ENCODE measurements at regions not wholly inside any gene's neighbourhood (a gene's known extent, or its start where the extent isn't known, plus 50 kb on each side); places are given as distances from the start of the nearest gene placed in this dataset.

- no peaks in the 10 kb centered on the region for H4K20me1 ChIP-seq (ENCODE audit: low read depth, low read length)
- no peak overlapping the region for H3K4me2 ChIP-seq (ENCODE audit: low read depth, low read length, poor library complexity, severe bottlenecking)
- H3K9me3 ChIP-seq (ENCODE audit: insufficient read depth, low read length), result no peaks in the 10 kb centered on the region
- no peak overlapping the region for H3K4me3 ChIP-seq (ENCODE audit: insufficient read depth, low read length, poor library complexity, severe bottlenecking)
- H3K36me3 ChIP-seq (ENCODE audit: low read length), result no peaks in the 10 kb centered on the region
- no peaks in the 10 kb centered on the region for H3K27me3 ChIP-seq (ENCODE audit: low read length)
- TF ChIP-seq CTCF (IDR thresholded peaks at IDR 0.05; ENCODE audit: insufficient read depth, low read length, poor library complexity, severe bottlenecking) (no peak), EZH2phosphoT487 (conservative IDR thresholded peaks at IDR 0.05; ENCODE audit: low read length) (no peak)
- H3K79me2 ChIP-seq (ENCODE audit: insufficient read depth, low read length), result no peaks in the 10 kb centered on the region
- H2AFZ ChIP-seq (ENCODE audit: low read depth, low read length, severe bottlenecking), result no peak overlapping the region
- no peaks in the 10 kb centered on the region for H3K9me2 ChIP-seq (replicated peaks; ENCODE audit: insufficient read depth, low read length)
- no peak overlapping the region for H3K9ac ChIP-seq (ENCODE audit: low read length)
- H3K27ac ChIP-seq (ENCODE audit: low read depth, low read length), result no peak overlapping the region
- no peaks in the 10 kb centered on the region for H3F3A ChIP-seq (ENCODE audit: insufficient read depth)
Observed at GRCh38 chr18:43819873-43820272, 542.6 kb upstream of the SYT4 start.

- H4K20me1 ChIP-seq (ENCODE audit: low read depth, low read length), result no peaks in the 10 kb centered on the region
- H3K36me3 ChIP-seq (ENCODE audit: low read length), result no peaks in the 10 kb centered on the region
- no peaks in the 10 kb centered on the region for H3K9me2 ChIP-seq (replicated peaks; ENCODE audit: insufficient read depth, low read length)
- no peak overlapping the region for H3K27ac ChIP-seq (ENCODE audit: low read depth, low read length)
- no peak overlapping the region for H2AFZ ChIP-seq (ENCODE audit: low read depth, low read length, severe bottlenecking)
- no peak overlapping the region for H3K4me3 ChIP-seq (ENCODE audit: insufficient read depth, low read length, poor library complexity, severe bottlenecking)
- TF ChIP-seq EZH2phosphoT487 (conservative IDR thresholded peaks at IDR 0.05; ENCODE audit: low read length) (no peak), CTCF (IDR thresholded peaks at IDR 0.05; ENCODE audit: insufficient read depth, low read length, poor library complexity, severe bottlenecking) (no peak)
- H3K27me3 ChIP-seq (ENCODE audit: low read length), result no peaks in the 10 kb centered on the region
- no peaks in the 10 kb centered on the region for H3F3A ChIP-seq (ENCODE audit: insufficient read depth)
- H3K4me2 ChIP-seq (ENCODE audit: low read depth, low read length, poor library complexity, severe bottlenecking), result no peak overlapping the region
- no peak overlapping the region for H3K9ac ChIP-seq (ENCODE audit: low read length)
- H3K9me3 ChIP-seq (ENCODE audit: insufficient read depth, low read length), result no peaks in the 10 kb centered on the region
- H3K79me2 ChIP-seq (ENCODE audit: insufficient read depth, low read length), result no peaks in the 10 kb centered on the region
Observed at GRCh38 chr18:43825768-43826167, 548.5 kb upstream of the SYT4 start.

- Histone ChIP-seq H3K9ac (ENCODE audit: low read length) (no peak overlapping the region), H4K20me1 (ENCODE audit: low read depth, low read length) (no peaks in the 10 kb centered on the region), H3K9me2 (replicated peaks; ENCODE audit: insufficient read depth, low read length) (no peaks in the 10 kb centered on the region), H3K27me3 (ENCODE audit: low read length) (no peaks in the 10 kb centered on the region), H3K9me3 (ENCODE audit: insufficient read depth, low read length) (no peaks in the 10 kb centered on the region), H3K27ac (ENCODE audit: low read depth, low read length) (no peak overlapping the region), H3K4me2 (ENCODE audit: low read depth, low read length, poor library complexity, severe bottlenecking) (no peak overlapping the region), H3K36me3 (ENCODE audit: low read length) (no peaks in the 10 kb centered on the region), H3K4me3 (ENCODE audit: insufficient read depth, low read length, poor library complexity, severe bottlenecking) (no peak overlapping the region), H2AFZ (ENCODE audit: low read depth, low read length, severe bottlenecking) (no peak overlapping the region), H3K79me2 (ENCODE audit: insufficient read depth, low read length) (no peaks in the 10 kb centered on the region), H3F3A (ENCODE audit: insufficient read depth) (no peaks in the 10 kb centered on the region)
- TF ChIP-seq CTCF (IDR thresholded peaks at IDR 0.05; ENCODE audit: insufficient read depth, low read length, poor library complexity, severe bottlenecking) (no peak), EZH2phosphoT487 (conservative IDR thresholded peaks at IDR 0.05; ENCODE audit: low read length) (no peak)
Observed at GRCh38 chr18:43826215-43826614, 548.9 kb upstream of the SYT4 start.

GRCh38 chr18:43827311-43827710, 550.0 kb upstream of the SYT4 start:
- no peaks in the 10 kb centered on the region for H4K20me1 ChIP-seq (ENCODE audit: low read depth, low read length)
- no peak overlapping the region for H2AFZ ChIP-seq (ENCODE audit: low read depth, low read length, severe bottlenecking)
- H3K4me3 ChIP-seq (ENCODE audit: insufficient read depth, low read length, poor library complexity, severe bottlenecking), result no peak overlapping the region
- H3F3A ChIP-seq (ENCODE audit: insufficient read depth), result no peaks in the 10 kb centered on the region
- H3K79me2 ChIP-seq (ENCODE audit: insufficient read depth, low read length), result no peaks in the 10 kb centered on the region
- no peak overlapping the region for H3K9ac ChIP-seq (ENCODE audit: low read length)
- no peaks in the 10 kb centered on the region for H3K9me3 ChIP-seq (ENCODE audit: insufficient read depth, low read length)
- H3K27me3 ChIP-seq (ENCODE audit: low read length), result no peaks in the 10 kb centered on the region
- no peaks in the 10 kb centered on the region for H3K36me3 ChIP-seq (ENCODE audit: low read length)
- no peak for TF ChIP-seq EZH2phosphoT487 (conservative IDR thresholded peaks at IDR 0.05; ENCODE audit: low read length)
- TF ChIP-seq CTCF (IDR thresholded peaks at IDR 0.05; ENCODE audit: insufficient read depth, low read length, poor library complexity, severe bottlenecking), result no peak
- H3K9me2 ChIP-seq (replicated peaks; ENCODE audit: insufficient read depth, low read length), result no peaks in the 10 kb centered on the region
- H3K4me2 ChIP-seq (ENCODE audit: low read depth, low read length, poor library complexity, severe bottlenecking), result no peak overlapping the region
- H3K27ac ChIP-seq (ENCODE audit: low read depth, low read length), result no peak overlapping the region

Data from SU-DHL-6 (cell line).